HepG2 (cell line): ENCODE measurements at regions not wholly inside any gene's neighbourhood (a gene's known extent, or its start where the extent isn't known, plus 50 kb on each side); places are given as distances from the start of the nearest gene placed in this dataset.

Source experiments
- ATAC-seq: fragments of 200-7000 bp; cut with Tn5 transposase; 3 replicates; pipeline ENCODE4 v1.9.1; 2020; ENCODE audit warnings: mild to moderate bottlenecking, moderate library complexity
- BruUV-seq: library from RNA; stranded (reverse); fragments of 400-500 nt; replicated peaks from 2 replicates; lab custom pipeline; 2021; lab: Mats Ljungman, UMichigan
- CTCF ChIA-PET: fragments of 300-600 bp; formaldehyde crosslinking; extraction: SDS; loops from one replicate; lab custom pipeline; 2021; ENCODE audit warnings: low total read pairs, inconsistent platforms, low intra/inter-chr PET ratio; lab: Yijun Ruan, JAX
- POLR2A ChIA-PET: fragments of 350-600 bp; sonication (Branson Sonifier 250); formaldehyde crosslinking; loops from one replicate; lab custom pipeline; 2020; ENCODE audit warnings: antibody characterized with exemption, inconsistent platforms; lab: Yijun Ruan, JAX
- DNase-seq: peaks from one replicate; pipeline ENCODE4 v3.0.0-alpha.2; 2015; ENCODE audit warnings: low spot score
- FAIRE-seq: peaks from 3 replicates; lab custom pipeline; 2011; peaks lifted over from hg19 to GRCh38; lab: Jason Lieb, UNC
- H2AFZ ChIP-seq: one replicate; pipeline ENCODE4 v1.6.1; 2011; ENCODE audit warnings: low read length, inconsistent platforms
- H3K27ac ChIP-seq: fragments of 300-600 bp; 3 replicates; pipeline ENCODE4 v1.8.0; 2011; ENCODE audit warnings: mixed run types, mild to moderate bottlenecking, mixed read lengths, low read length, inconsistent platforms; ENCODE audit not compliant: insufficient read depth; ENCODE audit errors: extremely low read length
- H3K27me3 ChIP-seq, 2 experiments: fragments of 200-600 bp in 1 of 2; 2 replicates in 1 of 2; 3 replicates in 1 of 2; pipeline versions ENCODE4 v1.6.0 to v1.8.0; 2011; ENCODE audit warnings: low read length in 2 of 2, mild to moderate bottlenecking in 2 of 2, moderate library complexity in 2 of 2, inconsistent platforms in 1 of 2; ENCODE audit not compliant: insufficient read depth in 2 of 2, control insufficient read depth in 1 of 2
- H3K36me3 ChIP-seq, 2 experiments: fragments of 200-600 bp in 1 of 2; replicated peaks in 1 of 2; 2 replicates in 1 of 2; 3 replicates in 1 of 2; pipeline versions ENCODE4 v1.5.1 to v1.8.0; 2011; ENCODE audit warnings: low read length in 2 of 2, inconsistent platforms in 1 of 2; ENCODE audit not compliant: insufficient read depth in 2 of 2, control insufficient read depth in 1 of 2
- H3K4me1 ChIP-seq: 2 replicates; pipeline ENCODE4 v1.5.1; 2012; ENCODE audit warnings: low read length, inconsistent platforms; ENCODE audit not compliant: insufficient read depth
- H3K4me2 ChIP-seq: 2 replicates; pipeline ENCODE4 v1.6.0; 2011; ENCODE audit warnings: low read depth, low read length, inconsistent platforms
- H3K4me3 ChIP-seq, 3 experiments: fragments of 200-600 bp in 1 of 3; sonication (generic), shearing (Covaris generic) in 1 of 3; replicated peaks in 1 of 3; 2 replicates each; pipeline ENCODE4 v1.5.1; 2011 to 2016; ENCODE audit warnings: low read length in 3 of 3, inconsistent platforms in 2 of 3, low read depth in 2 of 3, mild to moderate bottlenecking in 2 of 3, control low read depth in 1 of 3, mixed read lengths in 1 of 3; ENCODE audit not compliant: insufficient read depth in 1 of 3
- H3K79me2 ChIP-seq: one replicate; pipeline ENCODE4 v1.6.1; 2011; ENCODE audit warnings: low read length, inconsistent platforms; ENCODE audit not compliant: insufficient read depth
- H3K9ac ChIP-seq: 2 replicates; pipeline ENCODE4 v1.6.0; 2011; ENCODE audit warnings: mild to moderate bottlenecking, low read depth, low read length, inconsistent platforms; ENCODE audit not compliant: insufficient read depth
- H3K9me3 ChIP-seq: 2 replicates; pipeline ENCODE4 v1.5.1; 2012; ENCODE audit warnings: mild to moderate bottlenecking, low read length
- H4K20me1 ChIP-seq: 2 replicates; pipeline ENCODE4 v1.6.0; 2011; ENCODE audit warnings: inconsistent platforms, mild to moderate bottlenecking, low read length, moderate library complexity; ENCODE audit not compliant: insufficient read depth
- ASH2L ChIP-seq: fragments of 300-600, 200-600 bp; sonication (generic); IDR thresholded peaks from 2 replicates; pipeline ENCODE4 v1.7.0; 2017; ENCODE audit warnings: low read depth, mild to moderate bottlenecking, moderate library complexity, mixed read lengths, low read length; ENCODE audit not compliant: insufficient read length
- DNMT1 ChIP-seq: sonication (generic); formaldehyde crosslinking; IDR thresholded peaks from 2 replicates; pipeline ENCODE4 v1.5.1; 2020; ENCODE audit warnings: mild to moderate bottlenecking, missing genetic modification reagents
- NFYB ChIP-seq: sonication (generic); formaldehyde crosslinking; IDR thresholded peaks from 2 replicates; pipeline ENCODE4 v1.4.0; 2020; ENCODE audit warnings: missing genetic modification reagents
- RXRA ChIP-seq: sonication (generic); formaldehyde crosslinking; IDR thresholded peaks from 2 replicates; pipeline ENCODE4 v1.5.1; 2020; ENCODE audit warnings: missing genetic modification reagents
- SAFB2 ChIP-seq: sonication (generic); formaldehyde crosslinking; IDR thresholded peaks from 2 replicates; pipeline ENCODE4 v1.5.1; 2020; ENCODE audit warnings: missing genetic modification reagents, low read depth, mild to moderate bottlenecking, borderline replicate concordance
- SALL1 ChIP-seq: sonication (generic); formaldehyde crosslinking; IDR thresholded peaks from 2 replicates; pipeline ENCODE4 v1.8.0; 2022; ENCODE audit warnings: mild to moderate bottlenecking, missing genetic modification reagents
- SMAD3 ChIP-seq: sonication (generic); formaldehyde crosslinking; IDR thresholded peaks from 2 replicates; pipeline ENCODE4 v1.4.0; 2020; ENCODE audit warnings: missing genetic modification reagents
- SMYD3 ChIP-seq: sonication (generic); formaldehyde crosslinking; IDR thresholded peaks from 2 replicates; pipeline ENCODE4 v1.8.1; 2023; ENCODE audit warnings: mild to moderate bottlenecking, missing genetic modification reagents
- TBX3 ChIP-seq: fragments of 450-650 bp; IDR thresholded peaks from 2 replicates; pipeline ENCODE4 v1.6.1; 2017; ENCODE audit warnings: antibody characterized with exemption, mild to moderate bottlenecking, inconsistent platforms, borderline replicate concordance
- ZNF17 ChIP-seq: sonication (generic); formaldehyde crosslinking; IDR thresholded peaks from 2 replicates; pipeline ENCODE4 v1.5.0; 2020; ENCODE audit warnings: mild to moderate bottlenecking, missing genetic modification reagents
- ZNF333 ChIP-seq: sonication (generic); formaldehyde crosslinking; IDR thresholded peaks from 2 replicates; pipeline ENCODE4 v1.4.0; 2020; ENCODE audit warnings: mild to moderate bottlenecking, missing genetic modification reagents, borderline replicate concordance
- ZNF33B ChIP-seq: sonication (generic); formaldehyde crosslinking; IDR thresholded peaks from 2 replicates; pipeline ENCODE4 v1.5.1; 2020; ENCODE audit warnings: mild to moderate bottlenecking, missing genetic modification reagents
- ZNF383 ChIP-seq: sonication (generic); formaldehyde crosslinking; IDR thresholded peaks from 2 replicates; pipeline ENCODE4 v1.4.0; 2020; ENCODE audit warnings: missing genetic modification reagents, mild to moderate bottlenecking, borderline replicate concordance
- ZNF44 ChIP-seq: sonication (generic); formaldehyde crosslinking; IDR thresholded peaks from 2 replicates; pipeline ENCODE4 v1.5.1; 2020; ENCODE audit warnings: mild to moderate bottlenecking, missing genetic modification reagents
- ZNF746 ChIP-seq: sonication (generic); formaldehyde crosslinking; IDR thresholded peaks from 2 replicates; pipeline ENCODE4 v1.8.0; 2022; ENCODE audit warnings: mild to moderate bottlenecking, missing genetic modification reagents
- WGBS: methylation state at CpG from one replicate; pipeline ENCODE4 v1.1.6; 2017; ENCODE audit warnings: low lambda C conversion rate; 5-methylcytosine and 5-hydroxymethylcytosine counted together
- in situ Hi-C: cut with HindIII; loops from 2 replicates; pipeline ENCODE4 v1.10.0; 2017; ENCODE audit warnings: low pct_unique_long_range_greater_than_20kb; ENCODE audit not compliant: extremely low pct_ligation_motif_present
- intact Hi-C: fragments of 100-400 bp; cut with micrococcal nuclease; formaldehyde crosslinking; loops from one replicate; pipeline ENCODE4 v1.10.0; 2022; ENCODE audit not compliant: unreplicated experiment

DNA sequence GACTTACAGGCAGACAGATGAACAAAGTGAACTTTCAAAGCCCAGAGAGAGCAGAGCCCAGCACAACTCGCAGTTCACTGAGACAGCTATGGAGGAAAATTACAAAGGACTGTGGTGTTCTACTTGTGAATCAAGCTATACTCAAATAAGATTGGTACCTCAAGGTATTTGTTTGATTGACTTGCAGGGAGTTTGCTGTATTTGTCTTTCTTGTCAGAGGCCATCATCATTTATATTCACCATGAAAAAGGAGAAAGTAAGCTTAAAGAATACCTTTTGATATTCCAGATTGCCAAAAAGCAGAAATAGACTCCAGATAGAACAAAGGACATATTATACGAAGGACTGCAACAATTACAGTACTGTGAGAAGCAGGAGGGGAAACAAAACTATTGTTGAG lies 1047.9 kb downstream of the RPA4 start:
- ChIA-PET POLR2A (no interaction called here), CTCF (no interaction called here)
- ATAC-seq, result no peak
- no peak for DNase-seq
- Histone ChIP-seq H3K4me2 (no peak overlapping the region), H4K20me1 (no peaks in the 10 kb centered on the region), H3K9ac (no peak overlapping the region), H3K4me3 (no peak overlapping the region), H3K9me3 (no peaks in the 10 kb centered on the region), H3K79me2 (no peaks in the 10 kb centered on the region), H3K4me1 (no peaks in the 10 kb centered on the region), H3K27me3 (no peaks in the 10 kb centered on the region), H3K36me3 (no peaks in the 10 kb centered on the region), H3K27ac (no peak overlapping the region), H2AFZ (no peak overlapping the region)
- 0% methylated on average over 2 of the region's 2 CpGs for WGBS
- FAIRE-seq, result no peak
- in situ Hi-C loops, result no loop called here
- BruUV-seq, result no TSS peak
- TF ChIP-seq ZNF383 (CRISPR knock-in tag) (no peak), SMYD3 (no peak), SAFB2 (CRISPR knock-in tag) (no peak), ZNF746 (CRISPR knock-in tag) (no peak), NFYB (CRISPR knock-in tag) (no peak), DNMT1 (CRISPR knock-in tag) (no peak)
- intact Hi-C loops, result no loop called here

DNA sequence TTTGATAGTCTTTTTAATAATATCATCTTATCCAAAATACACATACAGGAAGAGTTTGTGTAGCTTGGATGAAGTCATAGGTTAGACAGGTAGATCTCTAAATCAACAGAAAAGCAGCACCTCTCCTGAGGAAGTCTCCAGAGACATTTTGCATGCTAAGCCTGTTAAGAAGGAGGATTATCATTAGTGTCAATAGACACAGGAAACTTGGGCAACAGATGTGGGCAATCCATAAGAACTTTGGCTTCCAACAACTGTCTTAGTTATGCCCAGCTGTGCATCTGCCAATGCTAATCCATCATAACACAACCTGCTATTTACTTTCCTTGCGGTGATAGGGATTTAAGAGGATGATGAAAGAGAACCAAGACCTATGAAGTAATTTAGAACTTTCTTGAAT lies 1052.6 kb downstream of the RPA4 start:
- CTCF ChIA-PET, result no interaction called here
- H3K4me3 ChIP-seq, result no peak overlapping the region
- no peaks in the 10 kb centered on the region for H3K9me3 ChIP-seq
- ATAC-seq (no peak), DNase-seq (no peak), FAIRE-seq (no peak)
- H3K4me1 ChIP-seq, result no peaks in the 10 kb centered on the region
- no peak overlapping the region for H3K9ac ChIP-seq
- in situ Hi-C loops, result no loop called here
- H3K27ac ChIP-seq, result no peak overlapping the region
- POLR2A ChIA-PET, result no interaction called here
- H3K4me2 ChIP-seq, result no peak overlapping the region
- 0% methylated on average over 1 of the region's 1 CpG for WGBS
- TF ChIP-seq SALL1 (CRISPR knock-in tag) (no peak), ZNF33B (CRISPR knock-in tag) (no peak), ZNF17 (CRISPR knock-in tag) (no peak), TBX3 (no peak), ZNF333 (no peak), ZNF44 (CRISPR knock-in tag) (no peak), SMAD3 (CRISPR knock-in tag) (no peak), ASH2L (no peak), RXRA (no peak)
- H2AFZ ChIP-seq, result no peak overlapping the region
- H3K27me3 ChIP-seq, result no peaks in the 10 kb centered on the region
- H3K79me2 ChIP-seq, result no peaks in the 10 kb centered on the region
- no peaks in the 10 kb centered on the region for H4K20me1 ChIP-seq
- H3K36me3 ChIP-seq, result no peaks in the 10 kb centered on the region
- BruUV-seq, result no TSS peak
- intact Hi-C loops, result no loop called here
